SK-N-SH treated with all-trans-retinoic acid at 6 μM for 48 hours (cell line): ENCODE measurements at regions not wholly inside any gene's neighbourhood (a gene's known extent, or its start where the extent isn't known, plus 50 kb on each side); places are given as distances from the start of the nearest gene placed in this dataset.

Experiments
- ARNTL ChIP-seq: fragments of 450-650 bp; formaldehyde crosslinking; IDR thresholded peaks from 2 replicates; pipeline ENCODE4 v1.5.0; 2020; ENCODE audit warnings: low read depth, mild to moderate bottlenecking, moderate library complexity, borderline replicate concordance
- CREB5 ChIP-seq: fragments of 250-450 bp; sonication (Bioruptor Pico); IDR thresholded peaks from 2 replicates; pipeline ENCODE4 v1.5.1; 2020; ENCODE audit warnings: low read depth, mild to moderate bottlenecking, moderate library complexity
- CSRNP3 ChIP-seq: fragments of 250-450 bp; sonication (Bioruptor Pico); IDR thresholded peaks from 2 replicates; pipeline ENCODE4 v1.5.1; 2021; ENCODE audit warnings: mild to moderate bottlenecking, moderate library complexity
- GLIS3 ChIP-seq: fragments of 250-450 bp; sonication (Bioruptor Pico); IDR thresholded peaks from 2 replicates; pipeline ENCODE4 v1.5.0; 2020; ENCODE audit warnings: mild to moderate bottlenecking, moderate library complexity
- ISL1 ChIP-seq: fragments of 250-450 bp; sonication (Bioruptor Pico); IDR thresholded peaks from 2 replicates; pipeline ENCODE4 v2.1.2; 2022; ENCODE audit warnings: mild to moderate bottlenecking, moderate library complexity
- PATZ1 ChIP-seq: fragments of 250-450 bp; sonication (Bioruptor Pico); IDR thresholded peaks from 2 replicates; pipeline ENCODE4 v1.8.0; 2020; ENCODE audit warnings: mild to moderate bottlenecking, moderate library complexity, borderline replicate concordance
- ZC3H10 ChIP-seq: fragments of 250-450 bp; sonication (Bioruptor Pico); IDR thresholded peaks from 2 replicates; pipeline ENCODE4 v1.5.1; 2021; ENCODE audit warnings: mild to moderate bottlenecking, moderate library complexity
- ZNF70 ChIP-seq: fragments of 450-650 bp; formaldehyde crosslinking; IDR thresholded peaks from 2 replicates; pipeline ENCODE4 v1.5.0; 2020; ENCODE audit warnings: mild to moderate bottlenecking, moderate library complexity

GRCh38 chr16:35147556-35148504 lies 1688.4 kb downstream of the TP53TG3F start:
- TF ChIP-seq CSRNP3 (CRISPR knock-in tag) (no peak), ARNTL (CRISPR knock-in tag) (no peak), ISL1 (CRISPR knock-in tag) (no peak), ZC3H10 (CRISPR knock-in tag) (no peak), ZNF70 (CRISPR knock-in tag) (no peak), GLIS3 (CRISPR knock-in tag) (no peak), CREB5 (CRISPR knock-in tag) (no peak), PATZ1 (CRISPR knock-in tag) (no peak)
